ENCODE measurements at regions not wholly inside any gene's neighbourhood (a gene's known extent, or its start where the extent isn't known, plus 50 kb on each side); places are given as distances from the start of the nearest gene placed in this dataset.
"Not testable (repeated sequence)": the region's sequence is repeated elsewhere in the genome, so short reads cannot be mapped to it uniquely, and the experiment has no call there.

DNA sequence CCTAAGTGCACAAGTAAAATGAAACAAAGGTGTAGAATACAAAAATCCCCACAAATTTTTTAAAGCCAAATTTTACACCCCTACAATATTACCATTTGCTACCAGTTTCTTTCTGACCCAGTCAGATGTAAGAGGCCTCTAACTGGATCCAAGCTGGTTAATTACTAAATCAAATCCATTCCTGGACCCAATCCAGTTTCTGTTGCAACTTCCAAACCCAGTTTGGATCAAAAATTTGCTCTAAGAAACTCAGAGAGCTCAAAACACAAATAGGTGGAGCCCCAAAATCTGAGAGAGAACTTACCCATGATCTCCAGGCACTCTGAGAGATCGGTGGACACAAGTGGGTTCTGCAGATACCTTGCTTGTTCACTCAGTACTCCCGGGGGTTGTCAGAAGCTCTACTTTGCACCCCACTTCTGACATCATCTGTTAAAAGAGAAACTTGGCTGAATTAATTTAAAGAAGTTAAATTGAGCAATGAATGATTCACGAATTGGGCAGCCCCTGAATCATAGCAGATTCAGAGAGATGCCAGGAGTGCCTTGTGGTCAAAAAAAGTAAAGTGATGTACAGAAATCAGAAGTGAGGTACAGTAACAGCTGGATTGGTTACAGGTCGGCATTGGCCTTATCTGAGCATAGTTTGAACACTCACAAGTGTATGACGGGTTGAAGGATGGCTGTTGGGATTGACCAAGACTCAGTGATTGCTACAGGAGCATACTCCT lies 448.0 kb downstream of the KCNT2 start:
- no peaks in the 10 kb centered on the region for H3K36me3 ChIP-seq (ENCODE audit: control insufficient read depth, insufficient read depth, low read length)
- H3K9me3 ChIP-seq (ENCODE audit: control insufficient read depth, insufficient read depth, low read length): no peaks in the 10 kb centered on the region
- no peaks in the 10 kb centered on the region for H3K27me3 ChIP-seq (ENCODE audit: control insufficient read depth, insufficient read depth, low read length)
- no peak overlapping the region for H3K4me3 ChIP-seq (ENCODE audit: low read depth, low read length)
- H3K4me1 ChIP-seq (ENCODE audit: control insufficient read depth, insufficient read depth, low read length): no peaks in the 10 kb centered on the region
- no peak overlapping the region for H3K9ac ChIP-seq (ENCODE audit: low read depth, low read length)

GRCh38 chr1:196155586-196155985 lies 452.7 kb downstream of the KCNT2 start:
- Histone ChIP-seq H3K9ac (ENCODE audit: low read depth, low read length) (no peak overlapping the region), H3K27me3 (ENCODE audit: control insufficient read depth, insufficient read depth, low read length) (no peaks in the 10 kb centered on the region), H3K4me3 (ENCODE audit: low read depth, low read length) (no peak overlapping the region), H3K36me3 (ENCODE audit: control insufficient read depth, insufficient read depth, low read length) (no peaks in the 10 kb centered on the region), H3K9me3 (ENCODE audit: control insufficient read depth, insufficient read depth, low read length) (no peaks in the 10 kb centered on the region), H3K4me1 (ENCODE audit: control insufficient read depth, insufficient read depth, low read length) (no peaks in the 10 kb centered on the region)

- H3K36me3 ChIP-seq (ENCODE audit: control insufficient read depth, insufficient read depth, low read length): no peaks in the 10 kb centered on the region
- no peak overlapping the region for H3K4me3 ChIP-seq (ENCODE audit: low read depth, low read length)
- H3K4me1 ChIP-seq (ENCODE audit: control insufficient read depth, insufficient read depth, low read length): no peaks in the 10 kb centered on the region
- no peaks in the 10 kb centered on the region for H3K27me3 ChIP-seq (ENCODE audit: control insufficient read depth, insufficient read depth, low read length)
- H3K9ac ChIP-seq (ENCODE audit: low read depth, low read length): no peak overlapping the region
- no peaks in the 10 kb centered on the region for H3K9me3 ChIP-seq (ENCODE audit: control insufficient read depth, insufficient read depth, low read length)
Measured at GRCh38 chr1:196152975-196153374, 455.3 kb downstream of the KCNT2 start.

DNA sequence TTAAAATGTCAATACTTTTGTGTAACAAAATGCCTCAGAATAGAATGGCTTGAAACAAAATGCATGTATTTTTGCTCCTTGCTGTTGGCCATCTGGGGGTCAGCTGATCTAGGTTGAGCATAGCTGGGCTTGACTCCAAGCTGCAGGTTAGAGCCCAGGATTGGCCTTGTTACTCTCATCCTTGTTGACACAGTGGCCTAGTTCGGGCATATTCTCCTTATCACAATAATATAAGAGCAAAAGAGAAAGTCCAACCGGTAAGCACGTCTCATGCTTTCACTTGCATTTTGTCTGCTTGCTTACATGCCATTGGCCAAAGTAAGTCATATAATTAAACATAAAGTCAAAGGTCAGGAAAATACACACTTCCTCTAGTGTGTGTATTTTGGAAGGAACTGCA lies 456.2 kb downstream of the KCNT2 start:
- Histone ChIP-seq H3K9ac (ENCODE audit: low read depth, low read length) (no peak overlapping the region), H3K36me3 (ENCODE audit: control insufficient read depth, insufficient read depth, low read length) (no peaks in the 10 kb centered on the region), H3K4me3 (ENCODE audit: low read depth, low read length) (no peak overlapping the region), H3K4me1 (ENCODE audit: control insufficient read depth, insufficient read depth, low read length) (no peaks in the 10 kb centered on the region), H3K9me3 (ENCODE audit: control insufficient read depth, insufficient read depth, low read length) (no peaks in the 10 kb centered on the region), H3K27me3 (ENCODE audit: control insufficient read depth, insufficient read depth, low read length) (no peaks in the 10 kb centered on the region)

DNA sequence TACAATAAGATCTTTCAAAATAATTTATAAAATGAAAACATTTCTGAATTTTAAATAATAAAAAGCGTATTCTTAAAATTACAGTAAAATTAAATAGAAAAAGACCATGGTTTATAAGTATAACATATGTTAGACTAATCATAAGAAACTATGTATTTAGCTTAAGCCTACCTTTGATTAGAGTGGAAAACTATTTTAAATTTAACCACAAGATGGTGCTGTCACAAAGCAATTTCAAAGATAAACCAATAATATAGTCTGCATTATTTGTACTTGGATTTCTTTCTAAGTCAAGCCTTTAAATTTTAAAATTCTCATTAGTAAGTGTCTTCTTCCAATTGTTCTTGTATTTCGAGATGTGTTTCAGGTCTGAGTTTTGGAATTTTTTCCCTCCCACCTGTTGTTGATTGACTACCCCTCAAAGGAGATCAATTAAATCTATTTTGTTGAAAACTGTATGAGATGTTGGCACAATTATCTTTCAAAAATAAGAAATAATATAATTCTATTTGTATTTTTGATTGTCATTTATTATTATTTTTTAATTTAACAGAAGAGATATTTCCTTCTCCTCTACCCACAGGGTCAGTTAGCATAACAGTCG lies 459.8 kb downstream of the KCNT2 start:
- Histone ChIP-seq H3K4me3 (ENCODE audit: low read depth, low read length) (no peak overlapping the region), H3K36me3 (ENCODE audit: control insufficient read depth, insufficient read depth, low read length) (no peaks in the 10 kb centered on the region), H3K4me1 (ENCODE audit: control insufficient read depth, insufficient read depth, low read length) (no peaks in the 10 kb centered on the region)

DNA sequence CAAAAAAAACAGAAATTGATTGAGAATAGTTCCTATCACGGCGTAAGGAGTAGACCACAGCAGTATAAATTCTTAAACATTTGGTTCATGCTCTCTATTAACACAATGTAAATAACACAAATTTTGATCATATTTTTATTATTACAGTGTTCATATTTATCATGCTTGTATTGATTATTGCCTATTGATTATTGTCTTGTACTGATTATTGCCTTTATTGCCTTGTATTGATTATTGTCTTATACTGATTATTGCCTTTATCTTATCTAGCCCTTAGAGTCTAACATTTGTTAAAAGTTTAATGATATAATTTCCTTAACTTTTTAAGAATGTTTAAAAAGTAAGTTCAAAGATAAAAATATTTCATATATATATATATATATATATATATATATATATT lies 460.7 kb downstream of the KCNT2 start:
- H3K4me1 ChIP-seq (ENCODE audit: control insufficient read depth, insufficient read depth, low read length): no peaks in the 10 kb centered on the region
- H3K9me3 ChIP-seq (ENCODE audit: control insufficient read depth, insufficient read depth, low read length): no peaks in the 10 kb centered on the region
- H3K36me3 ChIP-seq (ENCODE audit: control insufficient read depth, insufficient read depth, low read length): no peaks in the 10 kb centered on the region
- no peak overlapping the region for H3K4me3 ChIP-seq (ENCODE audit: low read depth, low read length)
- H3K27me3 ChIP-seq (ENCODE audit: control insufficient read depth, insufficient read depth, low read length): no peaks in the 10 kb centered on the region
- H3K9ac ChIP-seq (ENCODE audit: low read depth, low read length): no peak overlapping the region

More for the DNA sequence above, 459.8 kb downstream of the KCNT2 start:
- Histone ChIP-seq H3K27me3 (ENCODE audit: control insufficient read depth, insufficient read depth, low read length) (no peaks in the 10 kb centered on the region), H3K9me3 (ENCODE audit: control insufficient read depth, insufficient read depth, low read length) (no peaks in the 10 kb centered on the region), H3K9ac (ENCODE audit: low read depth, low read length) (no peak overlapping the region)

DNA sequence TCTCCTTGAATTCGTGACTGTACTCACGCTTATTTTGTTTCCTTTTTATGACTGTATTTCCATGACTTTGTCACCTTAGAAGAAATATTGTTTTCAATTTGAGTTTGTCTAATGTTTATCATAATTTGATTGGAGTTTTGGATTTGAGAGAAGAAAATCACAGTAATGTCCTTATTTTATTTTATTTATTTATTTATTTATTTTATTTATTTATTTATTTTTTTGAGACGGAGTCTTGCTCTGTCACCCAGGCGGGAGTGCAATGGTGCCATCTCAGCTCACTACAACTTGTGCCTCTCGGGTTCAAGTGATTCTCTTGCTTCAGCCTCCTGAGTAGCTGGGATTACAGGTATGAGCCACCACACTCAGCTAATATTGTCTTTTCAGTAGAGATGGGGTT lies 463.1 kb downstream of the KCNT2 start:
- not testable (repeated sequence) for H3K27me3 ChIP-seq (ENCODE audit: control insufficient read depth, insufficient read depth, low read length); H3K4me3 ChIP-seq (ENCODE audit: low read depth, low read length); H3K4me1 ChIP-seq (ENCODE audit: control insufficient read depth, insufficient read depth, low read length); H3K36me3 ChIP-seq (ENCODE audit: control insufficient read depth, insufficient read depth, low read length); H3K9ac ChIP-seq (ENCODE audit: low read depth, low read length); H3K9me3 ChIP-seq (ENCODE audit: control insufficient read depth, insufficient read depth, low read length)

- no peaks in the 10 kb centered on the region for H3K27me3 ChIP-seq (ENCODE audit: control insufficient read depth, insufficient read depth, low read length)
- no peaks in the 10 kb centered on the region for H3K9me3 ChIP-seq (ENCODE audit: control insufficient read depth, insufficient read depth, low read length)
- no peak overlapping the region for H3K9ac ChIP-seq (ENCODE audit: low read depth, low read length)
- no peaks in the 10 kb centered on the region for H3K4me1 ChIP-seq (ENCODE audit: control insufficient read depth, insufficient read depth, low read length)
- H3K4me3 ChIP-seq (ENCODE audit: low read depth, low read length): no peak overlapping the region
- H3K36me3 ChIP-seq (ENCODE audit: control insufficient read depth, insufficient read depth, low read length): no peaks in the 10 kb centered on the region
Measured at GRCh38 chr1:196144588-196144987, 463.7 kb downstream of the KCNT2 start.

DNA sequence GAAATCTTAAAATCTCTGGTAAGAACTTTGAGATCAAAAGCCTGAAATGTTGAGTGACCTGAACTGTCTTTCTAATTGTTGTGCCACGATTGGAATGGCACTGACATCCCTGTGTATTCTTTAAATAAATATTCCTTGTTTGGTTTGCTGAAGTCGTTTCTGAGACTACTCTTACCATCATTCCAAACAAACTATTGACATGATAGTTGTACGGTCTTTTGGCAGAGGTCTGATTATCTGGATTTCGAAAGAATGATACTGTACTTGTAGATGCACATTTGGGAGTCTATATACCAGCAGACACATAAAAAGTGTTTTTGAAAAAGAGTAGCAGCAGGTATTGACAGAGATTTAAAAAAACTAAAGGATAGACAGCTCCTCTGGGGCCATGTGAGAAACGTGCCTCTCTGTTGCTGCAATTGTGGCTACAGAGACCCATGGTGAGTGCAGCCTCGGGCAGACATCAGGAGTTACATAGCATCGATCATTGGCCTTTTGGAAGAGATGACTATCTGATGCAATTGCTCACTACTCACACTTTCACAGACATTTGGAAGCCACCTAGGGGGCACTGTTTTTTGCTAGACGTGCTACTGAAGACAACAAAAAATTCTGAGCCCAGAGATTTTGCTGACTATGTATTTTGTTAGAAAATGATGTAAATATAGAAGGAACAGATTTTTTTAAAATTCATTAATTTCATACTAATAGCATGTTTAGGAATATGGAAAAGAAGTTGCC lies 464.5 kb downstream of the KCNT2 start:
- Histone ChIP-seq H3K4me3 (ENCODE audit: low read depth, low read length) (no peak overlapping the region), H3K27me3 (ENCODE audit: control insufficient read depth, insufficient read depth, low read length) (no peaks in the 10 kb centered on the region), H3K9ac (ENCODE audit: low read depth, low read length) (no peak overlapping the region), H3K9me3 (ENCODE audit: control insufficient read depth, insufficient read depth, low read length) (no peaks in the 10 kb centered on the region), H3K4me1 (ENCODE audit: control insufficient read depth, insufficient read depth, low read length) (no peaks in the 10 kb centered on the region), H3K36me3 (ENCODE audit: control insufficient read depth, insufficient read depth, low read length) (no peaks in the 10 kb centered on the region)

GRCh38 chr1:196142111-196142640 lies 466.1 kb downstream of the KCNT2 start:
- no peaks in the 10 kb centered on the region for H3K9me3 ChIP-seq (ENCODE audit: control insufficient read depth, insufficient read depth, low read length)
- no peaks in the 10 kb centered on the region for H3K36me3 ChIP-seq (ENCODE audit: control insufficient read depth, insufficient read depth, low read length)
- no peak overlapping the region for H3K9ac ChIP-seq (ENCODE audit: low read depth, low read length)
- no peaks in the 10 kb centered on the region for H3K27me3 ChIP-seq (ENCODE audit: control insufficient read depth, insufficient read depth, low read length)
- no peak overlapping the region for H3K4me3 ChIP-seq (ENCODE audit: low read depth, low read length)
- no peaks in the 10 kb centered on the region for H3K4me1 ChIP-seq (ENCODE audit: control insufficient read depth, insufficient read depth, low read length)

DNA sequence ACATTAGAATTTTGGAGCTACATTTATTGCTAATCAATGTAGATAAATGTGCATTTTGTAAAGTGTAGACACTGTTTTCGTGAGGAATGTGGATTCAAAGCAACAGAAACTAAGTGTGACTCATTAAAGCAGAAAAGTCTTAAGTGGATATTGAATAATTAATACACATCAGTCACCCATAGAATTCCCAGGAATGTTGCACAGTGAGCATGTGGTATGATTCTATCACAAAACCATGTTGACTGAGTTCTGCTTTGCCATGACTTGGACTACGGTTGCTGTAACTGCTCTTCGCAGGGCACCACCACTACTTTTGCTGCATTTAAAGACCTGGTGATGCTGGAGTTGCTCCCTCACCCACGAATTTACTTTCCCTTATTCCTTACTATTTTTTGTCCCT lies 471.8 kb downstream of the KCNT2 start:
- Histone ChIP-seq H3K27me3 (ENCODE audit: control insufficient read depth, insufficient read depth, low read length) (no peaks in the 10 kb centered on the region), H3K4me1 (ENCODE audit: control insufficient read depth, insufficient read depth, low read length) (no peaks in the 10 kb centered on the region), H3K9me3 (ENCODE audit: control insufficient read depth, insufficient read depth, low read length) (no peaks in the 10 kb centered on the region), H3K9ac (ENCODE audit: low read depth, low read length) (no peak overlapping the region), H3K4me3 (ENCODE audit: low read depth, low read length) (no peak overlapping the region), H3K36me3 (ENCODE audit: control insufficient read depth, insufficient read depth, low read length) (no peaks in the 10 kb centered on the region)

DNA sequence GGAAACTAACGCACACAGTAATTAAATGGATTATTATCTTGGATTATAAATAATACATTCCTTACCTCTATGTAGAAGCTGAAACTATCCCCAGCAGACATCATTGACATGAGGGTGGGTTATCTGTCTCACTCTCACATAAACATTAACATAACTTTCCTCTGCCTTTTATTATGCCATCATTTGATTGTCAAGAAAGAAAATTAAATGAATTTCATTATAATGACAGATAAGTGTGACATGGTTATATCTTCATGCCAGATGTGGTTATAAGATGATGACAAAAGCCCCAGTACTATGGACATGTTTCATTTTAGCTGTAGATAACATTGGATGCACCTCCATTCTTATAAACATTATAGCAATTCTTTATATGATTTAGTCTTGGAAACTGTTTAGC lies 476.5 kb downstream of the KCNT2 start:
- Histone ChIP-seq H3K4me3 (ENCODE audit: low read depth, low read length) (no peak overlapping the region), H3K9ac (ENCODE audit: low read depth, low read length) (no peak overlapping the region), H3K4me1 (ENCODE audit: control insufficient read depth, insufficient read depth, low read length) (no peaks in the 10 kb centered on the region), H3K9me3 (ENCODE audit: control insufficient read depth, insufficient read depth, low read length) (no peaks in the 10 kb centered on the region), H3K36me3 (ENCODE audit: control insufficient read depth, insufficient read depth, low read length) (no peaks in the 10 kb centered on the region), H3K27me3 (ENCODE audit: control insufficient read depth, insufficient read depth, low read length) (no peaks in the 10 kb centered on the region)

All from iPS-15b (cell line).